ENCODE measurements at regions not wholly inside any gene's neighbourhood (a gene's known extent, or its start where the extent isn't known, plus 50 kb on each side); places are given as distances from the start of the nearest gene placed in this dataset.

- TF ChIP-seq POLR2A (IDR thresholded peaks at IDR 0.05) (no peak), CTCF (IDR thresholded peaks at IDR 0.05) (no peak)
Observed at GRCh38 chr17:68710035-68710780, 109.0 kb upstream of the FAM20A start.

All from adrenal gland (tissue), 5 donors.